SH-SY5Y (cell line): ENCODE measurements at regions not wholly inside any gene's neighbourhood (a gene's known extent, or its start where the extent isn't known, plus 50 kb on each side); places are given as distances from the start of the nearest gene placed in this dataset.

Source experiments
- GATA2 ChIP-seq: IDR thresholded peaks from 2 replicates; pipeline ENCODE4 v1.6.1; 2011; ENCODE audit warnings: mild to moderate bottlenecking, low read depth, low read length
- GATA3 ChIP-seq: IDR thresholded peaks from 2 replicates; pipeline ENCODE4 v1.6.1; 2011; ENCODE audit warnings: low read depth, mild to moderate bottlenecking, low read length, moderate library complexity

DNA sequence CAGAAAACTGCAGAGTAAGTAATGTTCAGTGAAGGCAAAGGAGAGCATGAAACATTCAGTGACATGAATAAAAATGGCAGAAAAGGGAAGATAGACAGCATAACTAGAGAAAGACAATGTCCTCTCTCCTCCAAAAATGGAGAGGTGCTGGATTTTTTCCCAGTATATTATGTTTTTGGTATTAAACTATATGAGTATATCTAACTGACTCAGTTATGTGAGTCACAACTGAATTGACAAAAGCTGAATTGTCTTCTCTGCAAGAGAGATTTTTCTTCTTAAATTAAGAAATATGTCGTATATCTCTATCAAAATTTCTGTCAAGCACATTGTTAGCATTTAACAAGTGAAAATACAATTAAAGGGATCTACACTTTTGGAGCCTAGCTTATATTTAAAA, 375.1 kb downstream of the CHSY3 start:
- TF ChIP-seq GATA3 (no peak), GATA2 (no peak)
